ENCODE measurements at regions not wholly inside any gene's neighbourhood (a gene's known extent, or its start where the extent isn't known, plus 50 kb on each side); places are given as distances from the start of the nearest gene placed in this dataset.

DNA sequence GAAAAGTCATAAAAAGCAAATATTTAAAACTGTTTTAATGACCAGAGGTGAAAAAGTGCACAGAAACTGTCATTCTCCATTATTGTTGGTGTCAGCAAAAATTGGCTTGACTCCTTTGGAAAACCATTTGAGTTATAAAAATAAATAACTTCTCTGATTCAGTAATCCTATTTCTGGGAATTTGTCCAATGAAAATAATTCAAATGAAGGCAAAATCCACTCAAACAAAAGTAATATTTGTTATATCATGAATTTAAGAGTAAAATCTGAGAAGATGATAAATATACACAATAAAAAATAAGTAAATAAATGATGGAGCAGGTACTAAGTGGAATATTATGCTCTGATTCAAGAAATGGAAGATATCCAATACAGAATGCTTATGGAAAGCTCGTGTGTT is 326.6 kb upstream of the KLF6 start:
- H3K27me3 ChIP-seq, result no peaks in the 10 kb centered on the region
- no peak overlapping the region for H3K27ac ChIP-seq
- no peaks in the 10 kb centered on the region for H3K4me1 ChIP-seq
- TF ChIP-seq, protein P1, sequence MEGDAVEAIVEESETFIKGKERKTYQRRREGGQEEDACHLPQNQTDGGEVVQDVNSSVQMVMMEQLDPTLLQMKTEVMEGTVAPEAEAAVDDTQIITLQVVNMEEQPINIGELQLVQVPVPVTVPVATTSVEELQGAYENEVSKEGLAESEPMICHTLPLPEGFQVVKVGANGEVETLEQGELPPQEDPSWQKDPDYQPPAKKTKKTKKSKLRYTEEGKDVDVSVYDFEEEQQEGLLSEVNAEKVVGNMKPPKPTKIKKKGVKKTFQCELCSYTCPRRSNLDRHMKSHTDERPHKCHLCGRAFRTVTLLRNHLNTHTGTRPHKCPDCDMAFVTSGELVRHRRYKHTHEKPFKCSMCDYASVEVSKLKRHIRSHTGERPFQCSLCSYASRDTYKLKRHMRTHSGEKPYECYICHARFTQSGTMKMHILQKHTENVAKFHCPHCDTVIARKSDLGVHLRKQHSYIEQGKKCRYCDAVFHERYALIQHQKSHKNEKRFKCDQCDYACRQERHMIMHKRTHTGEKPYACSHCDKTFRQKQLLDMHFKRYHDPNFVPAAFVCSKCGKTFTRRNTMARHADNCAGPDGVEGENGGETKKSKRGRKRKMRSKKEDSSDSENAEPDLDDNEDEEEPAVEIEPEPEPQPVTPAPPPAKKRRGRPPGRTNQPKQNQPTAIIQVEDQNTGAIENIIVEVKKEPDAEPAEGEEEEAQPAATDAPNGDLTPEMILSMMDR (IDR thresholded peaks at IDR 0.05), result no peak
- no peak for TF ChIP-seq POLR2A (IDR thresholded peaks at IDR 0.05)
- H3K4me3 ChIP-seq (replicated peaks in 1 of 3), result no peak overlapping the region
- DNase-seq, result no peak
- intact Hi-C loops (cut with DNase I), result no loop called here
- no peaks in the 10 kb centered on the region for H3K9me3 ChIP-seq
- H3K36me3 ChIP-seq, result no peaks in the 10 kb centered on the region
- WGBS, 2 donors, result 70 to 71% methylated on average over 1 of the region's 1 CpG

DNA sequence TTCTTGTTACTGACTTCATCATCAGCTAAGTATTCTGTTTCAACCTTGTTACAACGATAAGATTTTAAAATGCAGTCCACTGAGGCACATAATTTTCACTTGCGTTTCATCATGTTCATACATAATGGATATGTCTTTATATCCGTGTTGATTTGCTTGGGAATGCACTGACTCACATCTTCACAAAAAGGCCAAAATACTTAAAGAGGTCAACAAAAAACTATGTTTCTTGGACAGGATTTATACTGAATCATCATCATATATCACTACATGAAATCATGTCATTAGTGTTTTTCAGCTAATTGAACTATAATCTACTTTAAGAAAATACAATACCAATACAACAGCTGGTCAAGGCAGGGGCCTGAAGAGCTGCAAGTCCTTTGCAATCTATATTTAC is 324.5 kb upstream of the KLF6 start:
- 90% methylated on average over 3 of the region's 3 CpGs for WGBS, 2 donors
- no peak for DNase-seq
- H3K4me3 ChIP-seq (replicated peaks in 1 of 3), result no peak overlapping the region
- intact Hi-C loops (cut with DNase I), result no loop called here
- no peaks in the 10 kb centered on the region for H3K9me3 ChIP-seq
- H3K27ac ChIP-seq, result no peak overlapping the region
- H3K36me3 ChIP-seq, result no peaks in the 10 kb centered on the region
- H3K4me1 ChIP-seq, result no peaks in the 10 kb centered on the region
- no peaks in the 10 kb centered on the region for H3K27me3 ChIP-seq
- TF ChIP-seq, protein P1 (IDR thresholded peaks at IDR 0.05), result no peak
- TF ChIP-seq POLR2A (IDR thresholded peaks at IDR 0.05), result no peak

DNA sequence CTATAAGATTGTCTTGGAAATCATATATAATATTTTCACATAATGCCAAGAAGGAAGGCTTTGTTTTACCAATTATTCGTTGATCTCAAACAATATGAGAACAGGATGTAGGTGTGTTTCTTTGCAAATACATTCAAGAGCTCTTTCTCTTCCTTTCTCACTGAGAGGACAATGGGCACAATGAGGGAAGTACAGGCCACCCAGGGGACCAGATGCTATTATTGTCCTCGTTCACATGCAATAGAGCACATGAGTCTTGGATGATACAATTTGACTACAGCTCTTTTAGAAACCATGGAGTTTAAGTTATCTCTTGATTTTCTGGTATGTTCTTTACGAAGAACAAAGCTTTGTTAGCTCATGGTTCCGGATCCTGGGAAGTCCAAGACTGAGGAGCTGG is 323.7 kb upstream of the KLF6 start:
- DNase-seq, result no peak
- no peaks in the 10 kb centered on the region for H3K27me3 ChIP-seq
- WGBS, 2 donors, result 89 to 92% methylated on average over 4 of the region's 4 CpGs
- H3K4me3 ChIP-seq (replicated peaks in 1 of 3), result no peak overlapping the region
- no peaks in the 10 kb centered on the region for H3K4me1 ChIP-seq
- no peaks in the 10 kb centered on the region for H3K36me3 ChIP-seq
- TF ChIP-seq, protein P1 (IDR thresholded peaks at IDR 0.05), result no peak
- TF ChIP-seq POLR2A (IDR thresholded peaks at IDR 0.05), result no peak
- H3K27ac ChIP-seq, result no peak overlapping the region
- intact Hi-C loops (cut with DNase I), result no loop called here
- no peaks in the 10 kb centered on the region for H3K9me3 ChIP-seq

DNA sequence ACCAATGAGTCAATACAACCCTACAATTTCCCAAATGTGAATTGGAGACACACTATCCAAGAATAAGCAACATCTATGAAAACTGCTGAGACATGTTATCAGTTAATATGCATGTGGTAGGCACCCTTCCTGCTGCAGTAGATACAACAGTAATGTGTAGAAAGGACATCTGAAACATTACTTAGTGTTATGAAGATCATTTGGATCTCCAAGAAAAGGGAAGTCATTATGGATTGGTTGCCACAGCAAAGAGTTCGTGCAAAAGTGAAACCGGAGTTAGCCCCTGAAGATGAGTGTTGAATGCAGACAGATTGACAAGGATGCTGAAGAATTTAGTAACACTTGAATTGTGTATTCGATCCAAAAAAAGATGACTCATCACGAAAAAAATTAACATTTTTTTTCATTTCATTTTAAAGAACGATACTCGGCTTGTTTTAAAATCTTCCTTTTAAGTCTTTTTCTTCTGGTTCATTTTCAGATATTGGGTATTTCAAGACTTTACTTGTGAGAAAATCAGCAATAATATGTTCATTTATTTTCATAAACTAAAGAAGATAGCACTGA is 322.4 kb upstream of the KLF6 start:
- no peak overlapping the region for H3K4me3 ChIP-seq (replicated peaks in 1 of 3)
- H3K27ac ChIP-seq, result no peak overlapping the region
- no peaks in the 10 kb centered on the region for H3K9me3 ChIP-seq
- H3K36me3 ChIP-seq, result no peaks in the 10 kb centered on the region
- H3K4me1 ChIP-seq, result no peaks in the 10 kb centered on the region
- DNase-seq, result no peak
- intact Hi-C loops (cut with DNase I), result no loop called here
- WGBS, 2 donors, result 85% methylated on average over 6 of the region's 6 CpGs
- no peaks in the 10 kb centered on the region for H3K27me3 ChIP-seq
- TF ChIP-seq, protein P1 (IDR thresholded peaks at IDR 0.05), result no peak
- no peak for TF ChIP-seq POLR2A (IDR thresholded peaks at IDR 0.05)

DNA sequence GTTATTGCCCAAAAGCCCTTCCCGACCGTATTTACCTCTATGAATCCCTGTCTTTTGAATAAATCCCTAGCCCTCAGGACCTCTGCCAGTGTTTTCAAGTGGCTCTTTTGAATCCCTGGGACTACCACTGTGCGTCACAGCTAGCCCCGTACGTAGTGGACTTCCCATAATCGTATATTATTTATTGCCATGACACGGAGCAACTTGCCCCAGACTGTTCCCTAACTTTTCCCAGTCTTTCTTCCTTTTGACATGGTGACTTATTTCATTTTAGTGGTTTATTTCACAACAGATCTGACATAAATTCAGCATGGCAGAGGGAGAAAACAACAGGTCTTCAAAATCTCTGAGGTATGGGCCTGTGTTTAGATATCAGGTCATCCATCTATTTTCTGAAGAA is 318.6 kb upstream of the KLF6 start:
- no peaks in the 10 kb centered on the region for H3K4me1 ChIP-seq
- no peaks in the 10 kb centered on the region for H3K9me3 ChIP-seq
- no peak for DNase-seq
- intact Hi-C loops (cut with DNase I), result no loop called here
- H3K27me3 ChIP-seq, result no peaks in the 10 kb centered on the region
- no peaks in the 10 kb centered on the region for H3K36me3 ChIP-seq
- no peak overlapping the region for H3K27ac ChIP-seq
- no peak overlapping the region for H3K4me3 ChIP-seq (replicated peaks in 1 of 3)
- WGBS, 2 donors, result 83 to 84% methylated on average over 7 of the region's 7 CpGs
- TF ChIP-seq, protein P1 (IDR thresholded peaks at IDR 0.05), result no peak
- no peak for TF ChIP-seq POLR2A (IDR thresholded peaks at IDR 0.05)

All from thyroid gland (tissue), 4 donors.